ENCODE measurements at regions not wholly inside any gene's neighbourhood (a gene's known extent, or its start where the extent isn't known, plus 50 kb on each side); places are given as distances from the start of the nearest gene placed in this dataset.
"Not testable (repeated sequence)": the region's sequence is repeated elsewhere in the genome, so short reads cannot be mapped to it uniquely, and the experiment has no call there.

GRCh38 chr14:30402846-30403245 is 156.1 kb upstream of the G2E3 start:
- no peaks in the 10 kb centered on the region for H3K27me3 ChIP-seq (ENCODE audit: control insufficient read depth, insufficient read depth, low read length)
- POLR2A ChIA-PET = no interaction called here
- CTCF ChIA-PET = no interaction called here

GRCh38 chr14:30403791-30404190 is 155.2 kb upstream of the G2E3 start:
- no peak for TF ChIP-seq CTCF (IDR thresholded peaks at IDR 0.05; ENCODE audit: low read depth, low read length)
- Histone ChIP-seq H3K27me3 (ENCODE audit: control insufficient read depth, insufficient read depth, low read length) (no peaks in the 10 kb centered on the region), H3K27ac (ENCODE audit: low read depth, low read length) (no peak overlapping the region), H3K4me3 (ENCODE audit: low read depth, low read length) (no peak overlapping the region), H3K9me3 (ENCODE audit: control insufficient read depth, insufficient read depth, low read length) (no peaks in the 10 kb centered on the region)
- CTCF ChIA-PET = interaction anchor here (0.6 kb wide), 1 partner anchor 866 kb away, joined by 3 read pairs; no protein-coding TSS in a partner anchor
- POLR2A ChIA-PET = no interaction called here
- DNase-seq (ENCODE audit: low read depth, low spot score) = no peak

More at GRCh38 chr14:30402846-30403245, 156.1 kb upstream of the G2E3 start:
- Histone ChIP-seq H3K9me3 (ENCODE audit: control insufficient read depth, insufficient read depth, low read length) (no peaks in the 10 kb centered on the region), H3K27ac (ENCODE audit: low read depth, low read length) (no peak overlapping the region), H3K4me3 (ENCODE audit: low read depth, low read length) (no peak overlapping the region)
- DNase-seq (ENCODE audit: low read depth, low spot score) = no peak
- no peak for TF ChIP-seq CTCF (IDR thresholded peaks at IDR 0.05; ENCODE audit: low read depth, low read length)

- H3K9me3 ChIP-seq (ENCODE audit: control insufficient read depth, insufficient read depth, low read length); H3K27me3 ChIP-seq (ENCODE audit: control insufficient read depth, insufficient read depth, low read length); DNase-seq (ENCODE audit: low read depth, low spot score); H3K27ac ChIP-seq (ENCODE audit: low read depth, low read length); POLR2A ChIA-PET; H3K4me3 ChIP-seq (ENCODE audit: low read depth, low read length); CTCF ChIA-PET: not testable (repeated sequence)
Observed at GRCh38 chr14:30409508-30410015, 149.4 kb upstream of the G2E3 start.

- Histone ChIP-seq H3K4me3 (ENCODE audit: low read depth, low read length) (no peak overlapping the region), H3K27ac (ENCODE audit: low read depth, low read length) (no peak overlapping the region), H3K9me3 (ENCODE audit: control insufficient read depth, insufficient read depth, low read length) (no peaks in the 10 kb centered on the region; the same call in 1 of the 2 replicates), H3K27me3 (ENCODE audit: control insufficient read depth, insufficient read depth, low read length) (no peaks in the 10 kb centered on the region)
- ChIA-PET POLR2A (no interaction called here), CTCF (no interaction called here)
- no peak for DNase-seq (ENCODE audit: low read depth, low spot score)
- TF ChIP-seq CTCF (IDR thresholded peaks at IDR 0.05; ENCODE audit: low read depth, low read length) = no peak
Observed at GRCh38 chr14:30410986-30411385, 148.0 kb upstream of the G2E3 start.

- H3K27me3 ChIP-seq (ENCODE audit: control insufficient read depth, insufficient read depth, low read length); H3K9me3 ChIP-seq (ENCODE audit: control insufficient read depth, insufficient read depth, low read length); H3K4me3 ChIP-seq (ENCODE audit: low read depth, low read length); DNase-seq (ENCODE audit: low read depth, low spot score); H3K27ac ChIP-seq (ENCODE audit: low read depth, low read length); POLR2A ChIA-PET: not testable (repeated sequence)
- CTCF ChIA-PET = interaction anchor here (1.6 kb wide), 1 partner anchor 38 kb away, joined by 5 read pairs; no protein-coding TSS in a partner anchor
Observed at GRCh38 chr14:30413184-30413583, 145.8 kb upstream of the G2E3 start.

- H3K9me3 ChIP-seq (ENCODE audit: control insufficient read depth, insufficient read depth, low read length) = no peaks in the 10 kb centered on the region; the same call in 1 of the 2 replicates
- no peak for TF ChIP-seq CTCF (IDR thresholded peaks at IDR 0.05; ENCODE audit: low read depth, low read length)
- no peaks in the 10 kb centered on the region for H3K27me3 ChIP-seq (ENCODE audit: control insufficient read depth, insufficient read depth, low read length)
- no peak for DNase-seq (ENCODE audit: low read depth, low spot score)
- POLR2A ChIA-PET = no interaction called here
- H3K27ac ChIP-seq (ENCODE audit: low read depth, low read length) = no peak overlapping the region
- CTCF ChIA-PET = no interaction called here
- H3K4me3 ChIP-seq (ENCODE audit: low read depth, low read length) = no peak overlapping the region
Observed at GRCh38 chr14:30417121-30417520, 141.8 kb upstream of the G2E3 start.

Measured in AG04450 (cell line).